Lung microvascular endothelial cell (primary cell): ENCODE measurements at regions not wholly inside any gene's neighbourhood (a gene's known extent, or its start where the extent isn't known, plus 50 kb on each side); places are given as distances from the start of the nearest gene placed in this dataset.

Experiments
- DNase-seq, 2 donors: peaks; one replicate each; pipeline versions ENCODE4 v3.0.0 to v3.0.0-alpha.2; 2010; ENCODE audit warnings: low read depth in 2 of 2

DNA sequence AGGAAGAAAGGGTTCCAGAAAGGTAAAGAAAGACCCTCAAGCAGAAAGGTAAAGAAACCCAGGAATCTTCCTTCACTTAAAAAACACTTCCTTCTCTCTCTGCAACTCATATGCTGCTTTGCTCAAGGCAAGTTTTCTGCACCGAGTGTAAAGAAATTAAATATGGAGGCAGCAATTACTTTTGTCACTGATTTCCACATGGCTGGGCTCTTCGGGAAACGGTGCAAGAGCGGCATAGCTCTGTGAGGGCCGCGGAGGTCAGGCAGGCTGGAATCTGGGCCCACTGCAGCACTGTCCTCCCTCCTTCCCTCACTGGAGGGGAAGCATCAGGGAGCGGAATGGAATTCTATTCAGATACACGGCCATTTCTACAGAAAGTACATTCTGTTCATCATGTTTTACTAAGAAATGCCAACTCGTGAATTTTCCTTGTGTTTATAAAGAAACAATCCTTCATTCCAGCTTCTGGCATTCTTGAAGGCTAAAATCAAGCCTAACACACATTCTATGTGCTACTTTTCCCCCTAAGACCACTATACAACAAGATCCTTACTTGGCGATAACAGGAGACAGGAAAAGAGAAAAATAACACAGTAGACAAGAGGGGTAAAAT, 212.2 kb downstream of the SIPA1L2 start:
- DNase-seq: no peak

DNA sequence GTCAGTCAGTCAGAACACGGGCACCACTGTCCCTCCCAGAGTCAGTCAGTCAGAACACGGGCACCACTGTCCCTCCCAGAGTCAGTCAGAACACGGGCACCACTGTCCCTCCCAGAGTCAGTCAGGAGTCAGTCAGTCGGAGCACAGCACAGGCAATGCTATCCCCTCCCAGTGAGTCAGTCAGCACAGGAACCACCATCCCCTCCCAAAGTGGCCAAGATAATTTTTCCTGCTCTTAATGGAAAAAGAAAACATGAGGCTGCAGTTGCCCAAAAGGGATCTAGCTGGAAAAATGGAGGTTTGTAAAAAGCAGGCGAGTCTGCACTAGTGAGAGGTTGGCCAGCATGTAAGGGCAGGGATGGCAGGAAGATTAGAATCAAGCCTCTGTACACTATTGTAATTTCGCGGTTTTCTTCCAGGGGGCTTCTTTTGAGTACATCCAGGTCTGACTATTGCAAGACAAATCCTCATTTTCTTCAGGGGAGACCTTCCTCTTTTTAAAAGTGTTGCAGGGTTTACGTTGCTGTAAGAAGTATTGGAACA, 213.8 kb downstream of the SIPA1L2 start:
- DNase-seq: peak in 1 of 2 donors; percentile 29

GRCh38 chr1:232415481-232415880, 214.5 kb downstream of the SIPA1L2 start:
- DNase-seq: peak in 1 of 2 donors; percentile 19

GRCh38 chr1:232414100-232414499, 215.8 kb downstream of the SIPA1L2 start:
- no peak for DNase-seq

GRCh38 chr1:232413674-232414073, 216.3 kb downstream of the SIPA1L2 start:
- DNase-seq: no peak

DNA sequence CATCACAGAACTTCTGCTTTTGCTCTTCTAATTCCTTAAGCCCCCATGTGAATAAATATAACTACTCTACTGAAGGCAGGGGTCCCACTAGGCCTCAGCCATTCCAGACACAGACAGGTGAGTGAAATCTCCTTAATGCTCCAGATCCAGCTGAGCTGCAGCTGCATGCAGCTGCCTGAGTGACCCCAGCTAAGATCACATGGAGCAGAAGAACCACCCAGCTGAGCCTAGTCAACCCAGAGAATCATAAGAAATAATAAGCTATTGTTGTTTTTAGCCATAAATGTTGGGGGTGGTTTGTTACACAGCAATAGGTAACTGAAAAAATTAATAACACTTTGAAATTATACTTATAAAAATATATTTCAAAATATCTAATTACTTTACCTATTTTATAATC, 220.3 kb downstream of the SIPA1L2 start:
- no peak for DNase-seq

- no peak for DNase-seq
Observed at GRCh38 chr1:232407120-232407519, 222.8 kb downstream of the SIPA1L2 start.

- DNase-seq: no peak
Observed at GRCh38 chr1:232405781-232406180, 224.2 kb downstream of the SIPA1L2 start.

- no peak for DNase-seq
Observed at GRCh38 chr1:232404981-232405731, 224.8 kb downstream of the SIPA1L2 start.

DNA sequence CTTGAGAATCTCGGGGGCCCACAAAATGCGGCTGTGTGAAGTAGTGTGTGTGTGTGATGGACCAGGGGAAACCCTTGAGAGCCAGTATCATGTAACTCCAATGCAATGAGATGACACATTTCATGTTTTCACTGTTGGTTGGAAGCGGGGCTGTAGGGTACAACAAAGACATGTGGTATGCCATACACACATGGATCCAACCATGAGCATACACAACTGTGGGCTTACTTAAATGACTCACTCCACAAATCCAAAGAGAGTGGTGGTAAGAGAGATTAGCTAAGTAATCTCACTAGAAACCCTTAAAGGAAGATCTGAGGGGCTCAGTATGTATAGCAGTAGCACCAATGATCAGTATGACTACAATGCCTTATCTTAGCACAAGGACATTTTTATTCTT, 225.7 kb downstream of the SIPA1L2 start:
- no peak for DNase-seq

- no peak for DNase-seq
Observed at GRCh38 chr1:232403017-232403714, 226.8 kb downstream of the SIPA1L2 start.

DNA sequence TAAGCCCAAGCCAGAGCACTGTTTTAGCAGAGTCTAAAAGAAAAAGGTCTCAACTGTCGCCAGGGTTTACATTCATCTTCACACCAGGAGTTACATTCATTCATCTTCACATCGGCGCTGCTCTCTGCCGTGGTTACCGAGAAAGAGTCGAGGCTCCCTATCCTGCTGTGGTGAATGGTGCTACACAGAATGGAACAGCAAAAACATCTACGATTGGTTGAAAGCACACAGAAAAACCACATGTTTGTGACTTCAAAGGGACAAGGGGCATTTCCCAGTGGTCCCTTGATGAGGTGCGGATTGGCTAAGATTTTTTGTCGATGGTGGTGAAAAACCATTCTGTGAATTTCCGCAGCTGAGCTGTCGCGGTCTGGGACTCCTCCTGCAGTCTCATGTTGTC, 231.1 kb downstream of the SIPA1L2 start:
- DNase-seq: no peak

- no peak for DNase-seq
Observed at GRCh38 chr1:232393444-232394146, 236.3 kb downstream of the SIPA1L2 start.

DNA sequence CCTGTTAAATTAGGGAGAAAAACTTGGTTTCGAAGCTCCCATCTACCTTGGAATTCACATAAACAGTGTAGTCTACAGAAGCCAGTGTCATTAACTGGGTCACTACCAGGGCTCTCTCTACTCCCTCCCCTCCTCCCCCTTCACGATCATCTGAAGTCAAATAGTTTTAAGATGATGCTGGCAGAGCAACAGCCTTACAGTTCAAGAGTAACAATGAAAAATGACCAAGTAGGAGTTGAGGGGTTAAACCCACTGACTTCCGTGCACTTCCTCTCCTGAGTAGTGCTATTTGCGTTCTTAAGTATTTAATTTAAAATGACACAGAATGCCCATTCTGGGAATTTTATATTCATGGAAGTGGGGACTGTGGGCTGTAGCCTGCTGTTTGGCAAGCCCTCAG, 236.9 kb downstream of the SIPA1L2 start:
- peak in 1 of 2 donors; percentile 56 for DNase-seq

DNA sequence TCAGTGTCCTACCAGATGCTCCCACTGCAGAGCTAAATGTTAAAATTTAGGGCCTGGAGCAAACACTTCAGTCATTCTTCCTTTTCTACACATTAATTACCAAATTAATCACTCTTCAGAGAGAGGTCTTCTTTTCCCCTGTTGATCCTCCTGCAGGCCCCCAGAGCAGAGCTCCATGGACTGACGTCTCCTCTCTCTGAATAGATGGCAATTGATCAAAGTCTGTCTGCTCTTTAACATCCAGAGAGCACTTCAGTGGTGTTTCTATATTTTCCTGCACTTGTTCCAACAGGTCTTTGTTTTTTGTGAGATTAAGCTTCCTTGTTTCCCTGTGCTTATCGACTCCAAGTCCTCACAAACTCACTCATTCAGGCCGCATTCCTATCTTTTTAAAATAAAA, 239.3 kb downstream of the SIPA1L2 start:
- no peak for DNase-seq

DNA sequence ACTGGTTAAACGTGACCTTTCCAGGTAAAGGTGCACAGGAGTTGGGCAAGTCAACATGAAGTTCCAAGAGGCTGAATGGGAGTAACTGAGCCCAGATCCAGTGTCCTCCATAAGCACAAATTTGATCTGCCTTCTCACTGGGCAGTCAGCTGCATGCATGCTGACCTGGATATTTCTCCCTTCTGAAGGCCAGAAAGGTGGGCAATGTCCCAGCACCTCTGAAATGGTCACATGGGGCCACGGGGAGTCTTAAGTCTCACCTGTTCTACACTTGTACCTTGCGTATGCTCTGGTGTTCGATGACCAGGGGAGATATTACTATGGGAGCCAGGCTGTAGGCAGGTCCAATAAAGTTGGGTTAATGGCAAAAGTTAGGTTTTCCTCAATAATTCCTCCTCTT, 240.2 kb downstream of the SIPA1L2 start:
- DNase-seq: no peak

DNA sequence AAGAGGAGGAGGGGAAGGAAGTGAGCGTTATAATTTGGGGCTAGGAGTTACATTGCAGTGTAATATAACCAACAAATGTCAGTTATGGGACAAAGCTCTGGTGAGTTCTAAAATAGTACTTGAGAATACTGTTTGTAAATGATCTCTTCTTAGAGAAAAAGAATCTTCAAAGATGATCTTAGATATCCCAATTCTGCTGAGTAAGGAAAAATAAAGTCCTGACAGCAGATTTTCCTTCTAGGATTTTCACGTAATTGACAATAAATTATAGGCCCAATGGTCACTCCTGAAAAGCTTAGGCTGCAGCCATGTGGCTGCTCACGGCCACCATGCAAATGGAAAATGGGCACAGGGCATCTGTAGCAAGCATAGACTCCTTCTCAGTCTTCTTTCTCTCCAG, 241.6 kb downstream of the SIPA1L2 start:
- no peak for DNase-seq

- peak in 1 of 2 donors; percentile 9 for DNase-seq
Observed at GRCh38 chr1:232386721-232387510, 243.0 kb downstream of the SIPA1L2 start.

DNA sequence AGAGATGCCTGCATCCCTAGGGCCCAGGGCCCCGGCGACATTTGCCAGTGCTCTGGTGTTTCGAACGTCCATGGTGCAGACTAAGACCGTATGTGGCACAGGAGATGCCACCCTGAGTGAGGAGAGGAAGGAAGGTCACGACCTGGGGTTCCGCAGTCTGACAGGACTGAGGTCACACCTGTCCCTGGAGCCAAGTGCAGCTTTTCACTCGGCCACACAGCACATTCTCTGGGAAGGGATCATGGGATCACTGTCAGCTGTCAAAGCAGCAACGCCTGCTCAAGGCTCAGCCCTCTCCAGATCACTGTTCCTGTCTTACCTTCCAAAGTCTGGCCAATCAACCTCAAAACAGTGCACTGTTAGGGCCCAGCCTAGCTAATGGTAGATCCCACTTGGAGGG, 243.6 kb downstream of the SIPA1L2 start:
- DNase-seq: no peak

- peak in 1 of 2 donors; percentile 81 for DNase-seq
Observed at GRCh38 chr1:232385221-232385620, 244.7 kb downstream of the SIPA1L2 start.
